ENCODE measurements at regions not wholly inside any gene's neighbourhood (a gene's known extent, or its start where the extent isn't known, plus 50 kb on each side); places are given as distances from the start of the nearest gene placed in this dataset.

DNA sequence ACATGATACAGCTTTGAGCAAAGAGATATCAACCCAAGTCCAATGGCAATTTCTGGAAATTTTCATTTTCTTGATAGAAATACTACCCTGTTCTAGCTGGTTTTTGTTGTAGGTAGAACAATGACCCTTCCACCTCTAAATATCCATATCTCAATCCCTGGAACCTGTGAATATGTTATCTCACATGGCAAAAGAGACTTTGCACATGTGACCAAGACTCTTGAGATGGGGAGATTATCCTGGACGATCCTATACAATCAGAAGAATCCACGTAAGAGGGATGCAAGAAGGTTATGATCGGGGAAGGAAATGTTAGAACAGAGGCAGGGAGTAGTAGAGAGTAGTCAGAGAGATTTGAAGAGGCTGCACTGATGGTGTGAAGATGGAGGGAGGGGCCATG is 124.9 kb downstream of the CCDC71L start:
- no peak for TF ChIP-seq POLR2AphosphoS5 (IDR thresholded peaks at IDR 0.05)
- TF ChIP-seq, protein P1, sequence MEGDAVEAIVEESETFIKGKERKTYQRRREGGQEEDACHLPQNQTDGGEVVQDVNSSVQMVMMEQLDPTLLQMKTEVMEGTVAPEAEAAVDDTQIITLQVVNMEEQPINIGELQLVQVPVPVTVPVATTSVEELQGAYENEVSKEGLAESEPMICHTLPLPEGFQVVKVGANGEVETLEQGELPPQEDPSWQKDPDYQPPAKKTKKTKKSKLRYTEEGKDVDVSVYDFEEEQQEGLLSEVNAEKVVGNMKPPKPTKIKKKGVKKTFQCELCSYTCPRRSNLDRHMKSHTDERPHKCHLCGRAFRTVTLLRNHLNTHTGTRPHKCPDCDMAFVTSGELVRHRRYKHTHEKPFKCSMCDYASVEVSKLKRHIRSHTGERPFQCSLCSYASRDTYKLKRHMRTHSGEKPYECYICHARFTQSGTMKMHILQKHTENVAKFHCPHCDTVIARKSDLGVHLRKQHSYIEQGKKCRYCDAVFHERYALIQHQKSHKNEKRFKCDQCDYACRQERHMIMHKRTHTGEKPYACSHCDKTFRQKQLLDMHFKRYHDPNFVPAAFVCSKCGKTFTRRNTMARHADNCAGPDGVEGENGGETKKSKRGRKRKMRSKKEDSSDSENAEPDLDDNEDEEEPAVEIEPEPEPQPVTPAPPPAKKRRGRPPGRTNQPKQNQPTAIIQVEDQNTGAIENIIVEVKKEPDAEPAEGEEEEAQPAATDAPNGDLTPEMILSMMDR (IDR thresholded peaks at IDR 0.05 in 8 of 11, conservative IDR thresholded peaks at IDR 0.05 in 3 of 11), result no peak
- no peak for TF ChIP-seq POLR2A (IDR thresholded peaks at IDR 0.05)

All from spleen (tissue), 7 donors.